ENCODE measurements at regions not wholly inside any gene's neighbourhood (a gene's known extent, or its start where the extent isn't known, plus 50 kb on each side); places are given as distances from the start of the nearest gene placed in this dataset.
"Not testable (repeated sequence)": the region's sequence is repeated elsewhere in the genome, so short reads cannot be mapped to it uniquely, and the experiment has no call there.

DNA sequence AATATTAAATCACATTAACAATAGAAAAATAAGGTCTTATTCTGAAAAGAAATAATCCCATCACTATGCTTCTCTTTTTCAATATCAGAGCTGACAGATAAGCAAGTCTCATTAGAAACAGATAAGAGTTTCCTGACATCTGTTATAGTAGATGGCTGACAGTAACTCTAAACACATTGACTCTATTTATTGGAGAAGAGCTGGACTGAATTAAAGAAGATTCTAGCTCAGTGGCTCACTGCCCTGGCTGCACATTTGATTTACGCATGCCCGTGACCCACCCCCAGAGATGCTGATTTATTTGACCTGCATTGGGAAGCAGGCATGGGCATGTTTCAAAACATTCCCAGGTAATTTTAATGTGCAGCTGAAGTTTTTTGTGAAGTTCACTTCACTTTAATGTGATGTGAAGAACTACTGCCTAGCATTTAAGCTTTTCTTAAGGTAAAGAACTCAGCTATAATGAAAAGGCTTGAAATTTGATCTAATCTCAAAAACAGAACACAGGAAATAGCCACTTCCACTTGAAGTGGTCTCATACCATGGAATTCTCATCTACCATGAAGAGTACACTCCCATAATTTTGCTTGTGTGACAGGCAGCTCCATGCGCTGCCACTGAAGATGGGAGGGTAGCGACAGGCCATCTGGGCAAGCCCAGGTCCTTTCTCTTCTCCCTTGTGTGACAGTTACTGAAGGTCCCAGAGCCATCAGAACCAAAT lies 162.3 kb downstream of the TPBG start:
- Histone ChIP-seq H3K4me1 (no peaks in the 10 kb centered on the region), H3K4me3 (no peak overlapping the region), H3K36me3 (no peaks in the 10 kb centered on the region), H3K9me3 (no peaks in the 10 kb centered on the region), H3K27ac (no peak overlapping the region), H3K27me3 (no peaks in the 10 kb centered on the region)
- intact Hi-C loops (cut with DNase I; ENCODE audit: low total_unique reads) = no loop called here
- DNase-seq = no peak
- TF ChIP-seq, protein P1, sequence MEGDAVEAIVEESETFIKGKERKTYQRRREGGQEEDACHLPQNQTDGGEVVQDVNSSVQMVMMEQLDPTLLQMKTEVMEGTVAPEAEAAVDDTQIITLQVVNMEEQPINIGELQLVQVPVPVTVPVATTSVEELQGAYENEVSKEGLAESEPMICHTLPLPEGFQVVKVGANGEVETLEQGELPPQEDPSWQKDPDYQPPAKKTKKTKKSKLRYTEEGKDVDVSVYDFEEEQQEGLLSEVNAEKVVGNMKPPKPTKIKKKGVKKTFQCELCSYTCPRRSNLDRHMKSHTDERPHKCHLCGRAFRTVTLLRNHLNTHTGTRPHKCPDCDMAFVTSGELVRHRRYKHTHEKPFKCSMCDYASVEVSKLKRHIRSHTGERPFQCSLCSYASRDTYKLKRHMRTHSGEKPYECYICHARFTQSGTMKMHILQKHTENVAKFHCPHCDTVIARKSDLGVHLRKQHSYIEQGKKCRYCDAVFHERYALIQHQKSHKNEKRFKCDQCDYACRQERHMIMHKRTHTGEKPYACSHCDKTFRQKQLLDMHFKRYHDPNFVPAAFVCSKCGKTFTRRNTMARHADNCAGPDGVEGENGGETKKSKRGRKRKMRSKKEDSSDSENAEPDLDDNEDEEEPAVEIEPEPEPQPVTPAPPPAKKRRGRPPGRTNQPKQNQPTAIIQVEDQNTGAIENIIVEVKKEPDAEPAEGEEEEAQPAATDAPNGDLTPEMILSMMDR (IDR thresholded peaks at IDR 0.05) = no peak

DNA sequence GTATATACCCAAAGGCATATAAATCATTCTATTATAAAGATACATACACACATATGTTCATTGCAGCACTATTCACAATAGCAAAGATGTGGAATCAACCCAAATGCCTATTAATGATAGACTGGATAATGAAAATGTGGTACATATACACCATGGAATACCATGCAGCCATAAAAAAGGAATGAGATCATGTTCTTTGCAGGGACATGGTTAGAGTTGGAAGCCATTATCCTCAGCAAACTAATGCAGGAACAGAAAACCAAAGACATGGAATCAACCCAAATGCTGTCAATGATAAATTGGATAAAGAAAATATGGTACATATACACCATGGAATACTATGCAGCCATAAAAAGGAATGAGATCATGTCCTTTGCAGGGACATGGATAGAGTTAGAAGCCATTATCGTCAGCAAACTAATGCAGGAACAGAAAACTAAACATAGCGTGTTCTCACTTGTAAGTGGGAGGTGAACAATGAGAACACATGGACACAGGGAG lies 166.4 kb downstream of the TPBG start:
- H3K36me3 ChIP-seq; H3K27me3 ChIP-seq; intact Hi-C loops (cut with DNase I; ENCODE audit: low total_unique reads); H3K27ac ChIP-seq; H3K4me1 ChIP-seq; H3K4me3 ChIP-seq; DNase-seq; H3K9me3 ChIP-seq: not testable (repeated sequence)

DNA sequence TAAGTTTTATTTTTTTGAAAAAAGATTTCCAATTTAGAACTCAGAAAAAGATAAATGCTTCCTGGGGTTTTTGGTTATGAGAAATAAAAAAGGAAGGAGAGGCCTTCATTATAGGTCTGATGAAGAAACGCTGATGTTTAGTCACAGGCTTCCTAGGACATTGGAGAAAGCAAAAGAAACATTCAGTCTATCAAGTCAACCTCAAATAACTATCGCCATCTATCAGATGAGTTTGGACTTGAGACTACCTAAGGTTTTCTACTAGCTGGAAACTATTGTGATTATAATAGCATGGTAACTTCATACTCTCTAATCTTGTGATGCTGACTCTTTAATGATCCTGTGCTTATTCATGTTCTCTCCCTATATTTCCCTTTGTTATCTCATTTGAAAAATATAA lies 171.3 kb downstream of the TPBG start:
- intact Hi-C loops (cut with DNase I; ENCODE audit: low total_unique reads) = no loop called here
- no peaks in the 10 kb centered on the region for H3K4me1 ChIP-seq
- H3K4me3 ChIP-seq = no peak overlapping the region
- H3K9me3 ChIP-seq = no peaks in the 10 kb centered on the region
- no peak overlapping the region for H3K27ac ChIP-seq
- DNase-seq = no peak
- TF ChIP-seq, protein P1 (IDR thresholded peaks at IDR 0.05) = no peak
- no peaks in the 10 kb centered on the region for H3K36me3 ChIP-seq
- H3K27me3 ChIP-seq = no peaks in the 10 kb centered on the region

DNA sequence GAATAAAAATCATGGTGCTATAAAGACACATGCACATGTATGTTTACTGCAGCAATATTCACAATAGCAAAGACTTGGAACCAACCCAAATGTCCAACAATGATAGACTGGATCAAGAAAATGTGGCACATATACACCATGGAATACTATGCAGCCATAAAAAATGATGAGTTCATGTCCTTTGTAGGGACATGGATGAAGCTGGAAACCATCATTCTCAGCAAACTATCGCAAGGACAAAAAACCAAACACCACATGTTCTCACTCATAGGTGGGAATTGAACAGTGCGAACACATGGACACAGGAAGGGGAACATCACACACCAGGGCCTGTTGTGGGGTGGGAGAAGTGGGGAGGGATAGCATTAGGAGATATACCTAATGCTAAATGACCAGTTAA lies 185.9 kb downstream of the TPBG start:
- DNase-seq; intact Hi-C loops (cut with DNase I; ENCODE audit: low total_unique reads); H3K9me3 ChIP-seq; H3K27ac ChIP-seq; H3K4me1 ChIP-seq; H3K36me3 ChIP-seq; H3K27me3 ChIP-seq; H3K4me3 ChIP-seq: not testable (repeated sequence)

DNA sequence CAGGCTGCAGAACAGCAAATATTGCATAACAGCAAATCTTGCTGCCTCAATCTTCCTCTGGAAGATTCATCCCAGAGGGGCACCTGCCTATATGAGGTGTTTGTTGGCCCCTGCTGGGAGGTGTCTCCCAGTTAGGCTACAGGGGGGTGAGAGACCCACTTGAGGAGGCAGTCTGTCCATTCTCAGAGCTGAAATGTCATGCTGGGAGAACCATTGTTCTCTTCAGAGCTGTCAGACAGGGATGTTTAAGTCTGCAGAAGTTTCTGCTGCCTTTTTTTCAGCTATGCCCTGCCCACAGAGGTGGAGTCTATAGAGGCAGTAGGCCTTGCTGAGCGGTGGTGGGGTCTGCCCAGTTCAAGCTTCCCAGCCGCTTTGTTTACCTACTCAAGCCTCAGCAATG lies 187.7 kb downstream of the TPBG start:
- H3K27ac ChIP-seq; H3K4me1 ChIP-seq; DNase-seq; H3K27me3 ChIP-seq; intact Hi-C loops (cut with DNase I; ENCODE audit: low total_unique reads); H3K9me3 ChIP-seq; H3K36me3 ChIP-seq; H3K4me3 ChIP-seq: not testable (repeated sequence)

DNA sequence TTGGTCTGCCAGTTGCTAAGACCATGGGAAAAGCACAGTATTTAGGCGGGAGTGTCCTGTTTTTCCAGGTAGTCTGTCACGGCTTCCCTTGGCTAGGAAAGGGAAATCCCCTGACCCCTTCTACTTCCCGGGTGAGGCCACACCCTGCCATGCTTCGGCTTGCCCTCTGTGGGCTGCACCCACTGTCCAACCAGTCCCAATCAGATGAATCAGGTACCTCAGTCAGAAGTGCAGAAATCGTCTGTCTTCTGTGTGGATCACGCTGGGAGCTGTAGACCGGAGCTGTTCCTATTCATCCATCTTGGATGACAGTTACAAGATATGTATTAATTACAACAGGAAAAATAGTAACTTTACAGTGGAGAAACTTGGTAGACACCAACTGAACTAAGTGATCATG lies 188.2 kb downstream of the TPBG start:
- DNase-seq = no peak
- Histone ChIP-seq H3K27me3 (no peaks in the 10 kb centered on the region), H3K36me3 (no peaks in the 10 kb centered on the region), H3K4me3 (no peak overlapping the region), H3K4me1 (no peaks in the 10 kb centered on the region), H3K9me3 (no peaks in the 10 kb centered on the region), H3K27ac (no peak overlapping the region)
- TF ChIP-seq, protein P1 (IDR thresholded peaks at IDR 0.05) = no peak
- intact Hi-C loops (cut with DNase I; ENCODE audit: low total_unique reads) = no loop called here

DNA sequence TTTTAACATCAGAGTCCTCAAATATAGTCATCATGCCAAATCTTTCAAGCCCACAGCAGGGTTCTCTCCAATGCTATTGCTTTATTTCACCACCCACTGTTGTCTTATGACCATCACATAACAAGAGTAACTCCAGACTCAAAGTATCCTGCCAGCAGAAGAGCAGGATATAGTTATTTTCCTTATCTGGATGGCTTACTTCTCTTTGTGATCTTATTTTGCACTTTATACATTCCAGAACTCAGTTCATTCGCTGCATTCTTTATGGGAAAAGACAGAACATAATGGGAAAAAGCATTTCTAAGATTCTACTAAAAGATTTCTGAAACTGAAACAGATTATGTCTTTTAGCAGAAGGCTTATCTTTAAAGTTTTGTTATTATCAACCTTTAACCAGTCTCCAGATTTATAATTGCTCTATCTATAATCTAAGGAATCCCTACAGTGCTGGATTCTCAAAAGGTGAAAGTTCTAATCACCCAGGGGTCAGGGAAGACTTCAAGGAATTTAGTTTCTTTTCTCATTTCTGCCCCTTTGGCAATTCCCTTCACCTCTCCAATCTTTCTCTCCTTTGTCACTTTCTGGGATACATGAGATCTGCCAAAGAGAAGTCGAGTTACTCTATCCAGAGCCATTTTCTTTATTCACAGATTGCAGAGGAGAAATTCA lies 190.4 kb downstream of the TPBG start:
- no peaks in the 10 kb centered on the region for H3K27me3 ChIP-seq
- intact Hi-C loops (cut with DNase I; ENCODE audit: low total_unique reads) = no loop called here
- no peaks in the 10 kb centered on the region for H3K36me3 ChIP-seq
- H3K27ac ChIP-seq = no peak overlapping the region
- TF ChIP-seq, protein P1 (IDR thresholded peaks at IDR 0.05) = no peak
- H3K9me3 ChIP-seq = no peaks in the 10 kb centered on the region
- DNase-seq = no peak
- H3K4me1 ChIP-seq = no peaks in the 10 kb centered on the region
- H3K4me3 ChIP-seq = no peak overlapping the region

Data from tibial artery (tissue), 4 donors.